ENCODE measurements at regions not wholly inside any gene's neighbourhood (a gene's known extent, or its start where the extent isn't known, plus 50 kb on each side); places are given as distances from the start of the nearest gene placed in this dataset.

GRCh38 chr19:30268601-30269000 lies 103.6 kb upstream of the ZNF536 start (continued):
- TF ChIP-seq ZNF501 (tag by site-specific recombination; IDR thresholded peaks at IDR 0.05) (no peak), ZNF302 (tag by site-specific recombination; IDR thresholded peaks at IDR 0.05; ENCODE audit: low read depth) (no peak)

- Histone ChIP-seq H3K4me1 (ENCODE audit: control insufficient read depth, insufficient read depth, low read length) (peaks cover 12% of the 10 kb centered on the region), H3K4me3 (ENCODE audit: low read depth, low read length) (no peak overlapping the region), H3K36me3 (ENCODE audit: control insufficient read depth in 2 of 2, insufficient read depth in 1 of 2, low read length in 2 of 2) (no peaks in the 10 kb centered on the region), H3K27ac (ENCODE audit: extremely low read depth, low read depth, low read length) (no peak overlapping the region), H3K9me3 (ENCODE audit: control insufficient read depth, insufficient read depth, low read depth, low read length) (peaks cover 10% of the 10 kb centered on the region)
- TF ChIP-seq ZNF664 (tag by site-specific recombination; IDR thresholded peaks at IDR 0.05) (no peak), ZXDB (tag by site-specific recombination; IDR thresholded peaks at IDR 0.05) (no peak), HOXD13 (CRISPR knock-in tag; IDR thresholded peaks at IDR 0.05; ENCODE audit: borderline replicate concordance) (no peak), ZNF585B (tag by site-specific recombination; IDR thresholded peaks at IDR 0.05) (no peak), ZNF280C (tag by site-specific recombination; IDR thresholded peaks at IDR 0.05) (no peak), ZNF280D (tag by site-specific recombination; IDR thresholded peaks at IDR 0.05) (no peak), ZSCAN30 (tag by site-specific recombination; IDR thresholded peaks at IDR 0.05) (no peak), ZNF529 (tag by site-specific recombination; IDR thresholded peaks at IDR 0.05; ENCODE audit: insufficient replicate concordance) (no peak), REST (tag by site-specific recombination; IDR thresholded peaks at IDR 0.05) (no peak), ZBTB20 (tag by site-specific recombination; IDR thresholded peaks at IDR 0.05) (no peak), ZNF747 (tag by site-specific recombination; IDR thresholded peaks at IDR 0.05) (no peak)
- ChIA-PET POLR2A (interaction anchor here (0.5 kb wide), 1 partner anchor 15 kb away, joined by 3 read pairs; no protein-coding TSS in a partner anchor), CTCF (interaction anchor here (0.6 kb wide), 3 partner anchors 12 to 1157 kb away, joined by 3 to 4 read pairs (median 3); no protein-coding TSS in a partner anchor)
Observed at GRCh38 chr19:30269638-30270037, 102.5 kb upstream of the ZNF536 start.

- Histone ChIP-seq H3K27ac (ENCODE audit: extremely low read depth, low read depth, low read length) (no peak overlapping the region), H3K9me3 (ENCODE audit: control insufficient read depth, insufficient read depth, low read depth, low read length) (peaks cover 10% of the 10 kb centered on the region), H3K4me1 (ENCODE audit: control insufficient read depth, insufficient read depth, low read length) (peaks cover 20% of the 10 kb centered on the region), H3K4me3 (ENCODE audit: low read depth, low read length) (no peak overlapping the region), H3K36me3 (ENCODE audit: control insufficient read depth in 2 of 2, insufficient read depth in 1 of 2, low read length in 2 of 2) (no peaks in the 10 kb centered on the region)
- CTCF ChIA-PET: interaction anchor here (1.0 kb wide), 1 partner anchor 35 kb away, joined by 3 read pairs; no protein-coding TSS in a partner anchor
- POLR2A ChIA-PET: no interaction called here
- TF ChIP-seq ZNF530 (tag by site-specific recombination; IDR thresholded peaks at IDR 0.05; ENCODE audit: low read depth): no peak
- no peak for TF ChIP-seq ZNF510 (tag by site-specific recombination; IDR thresholded peaks at IDR 0.05; ENCODE audit: insufficient replicate concordance)
- no peak for TF ChIP-seq ZNF302 (tag by site-specific recombination; IDR thresholded peaks at IDR 0.05; ENCODE audit: low read depth)
- TF ChIP-seq ZNF518A (tag by site-specific recombination; conservative IDR thresholded peaks at IDR 0.05; ENCODE audit: low read depth): no peak
- no peak for TF ChIP-seq ZNF747 (tag by site-specific recombination; IDR thresholded peaks at IDR 0.05)
- TF ChIP-seq, protein P1, sequence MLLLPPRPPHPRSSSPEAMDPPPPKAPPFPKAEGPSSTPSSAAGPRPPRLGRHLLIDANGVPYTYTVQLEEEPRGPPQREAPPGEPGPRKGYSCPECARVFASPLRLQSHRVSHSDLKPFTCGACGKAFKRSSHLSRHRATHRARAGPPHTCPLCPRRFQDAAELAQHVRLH (tag by site-specific recombination; IDR thresholded peaks at IDR 0.05): no peak
Observed at GRCh38 chr19:30271816-30272215, 100.4 kb upstream of the ZNF536 start.
